HEK293T (cell line): ENCODE measurements at regions not wholly inside any gene's neighbourhood (a gene's known extent, or its start where the extent isn't known, plus 50 kb on each side); places are given as distances from the start of the nearest gene placed in this dataset.

Source experiments
- FOXA1 ChIP-seq: fragments of 450-650 bp; IDR thresholded peaks from 2 replicates; pipeline ENCODE4 v1.6.1; 2016; ENCODE audit warnings: mild to moderate bottlenecking
- FOXK2 ChIP-seq: fragments of 450-650 bp; IDR thresholded peaks from 2 replicates; pipeline ENCODE4 v1.6.1; 2016; ENCODE audit warnings: mild to moderate bottlenecking
- FOXM1 ChIP-seq: fragments of 450-650 bp; IDR thresholded peaks from 2 replicates; pipeline ENCODE4 v1.6.1; 2017; ENCODE audit warnings: mild to moderate bottlenecking, borderline replicate concordance
- HDGF ChIP-seq: fragments of 450-650 bp; IDR thresholded peaks from 2 replicates; pipeline ENCODE4 v1.6.1; 2017; ENCODE audit warnings: antibody characterized with exemption, borderline replicate concordance
- SP1 ChIP-seq: fragments of 450-650 bp; IDR thresholded peaks from 2 replicates; pipeline ENCODE4 v1.6.1; 2017
- SUZ12 ChIP-seq: fragments of 450-650 bp; IDR thresholded peaks from 2 replicates; pipeline ENCODE4 v1.6.1; 2016; ENCODE audit warnings: mild to moderate bottlenecking
- TARDBP ChIP-seq: fragments of 450-650 bp; IDR thresholded peaks from 2 replicates; pipeline ENCODE4 v1.6.1; 2016
- ZNF384 ChIP-seq: fragments of 450-650 bp; IDR thresholded peaks from 2 replicates; pipeline ENCODE4 v1.6.1; 2016

- TF ChIP-seq FOXM1, result no peak
- no peak for TF ChIP-seq FOXA1
- TF ChIP-seq FOXK2, result no peak
- no peak for TF ChIP-seq SUZ12
- no peak for TF ChIP-seq SP1
- TF ChIP-seq TARDBP, result no peak
- no peak for TF ChIP-seq HDGF
- TF ChIP-seq ZNF384, result no peak
Observed at GRCh38 chr4:57612279-57612678, 502.1 kb upstream of the IGFBP7 start.
